KMS-11 (cell line): ENCODE measurements at regions not wholly inside any gene's neighbourhood (a gene's known extent, or its start where the extent isn't known, plus 50 kb on each side); places are given as distances from the start of the nearest gene placed in this dataset.

Experiments
- H2AFZ ChIP-seq: fragments of 200-600 bp; sonication (generic); 2 replicates; pipeline ENCODE4 v1.6.1; 2016; ENCODE audit warnings: antibody characterized with exemption, mixed run types, low read depth
- H3K27ac ChIP-seq: fragments of 200-600 bp; sonication (generic); 2 replicates; pipeline ENCODE4 v1.6.1; 2016; ENCODE audit warnings: mild to moderate bottlenecking, mixed run types
- H3K27me3 ChIP-seq: fragments of 200-600 bp; sonication (generic); 2 replicates; pipeline ENCODE4 v1.6.1; 2017; ENCODE audit warnings: mild to moderate bottlenecking, low read depth, mixed run types, moderate library complexity; ENCODE audit not compliant: insufficient read depth
- H3K36me3 ChIP-seq: fragments of 200-600 bp; sonication (generic); 2 replicates; pipeline ENCODE4 v1.6.1; 2017; ENCODE audit warnings: mild to moderate bottlenecking, mixed run types; ENCODE audit not compliant: insufficient read depth
- H3K4me1 ChIP-seq: fragments of 200-600 bp; sonication (generic); 2 replicates; pipeline ENCODE4 v1.6.1; 2016; ENCODE audit warnings: mild to moderate bottlenecking, low read depth, mixed run types; ENCODE audit not compliant: poor library complexity, severe bottlenecking
- H3K4me2 ChIP-seq: fragments of 200-600 bp; sonication (generic); 2 replicates; pipeline ENCODE4 v1.7.0; 2016; ENCODE audit warnings: mild to moderate bottlenecking, mixed run types
- H3K4me3 ChIP-seq: fragments of 200-600 bp; sonication (generic); IDR thresholded peaks from 2 replicates; pipeline ENCODE4 v1.6.1; 2017; ENCODE audit warnings: low read depth, low read length, mixed read lengths; ENCODE audit not compliant: insufficient read depth
- H3K79me2 ChIP-seq: fragments of 200-600 bp; sonication (generic); 2 replicates; pipeline ENCODE4 v1.6.1; 2016; ENCODE audit warnings: low read depth, mixed run types; ENCODE audit not compliant: insufficient read depth
- H3K9ac ChIP-seq: fragments of 200-600 bp; sonication (generic); 2 replicates; pipeline ENCODE4 v1.6.1; 2016; ENCODE audit warnings: mild to moderate bottlenecking, mixed run types
- H4K20me1 ChIP-seq: fragments of 200-600 bp; sonication (generic); 2 replicates; pipeline ENCODE4 v1.6.1; 2016; ENCODE audit warnings: mild to moderate bottlenecking, mixed run types; ENCODE audit not compliant: insufficient read depth
- TF ChIP-seq, protein P1 (sequence below): fragments of 200-600 bp; sonication (generic); conservative IDR thresholded peaks from 2 replicates; pipeline ENCODE4 v1.6.1; 2017; ENCODE audit warnings: low read depth, mild to moderate bottlenecking, antibody characterized with exemption, low read length, moderate library complexity, mixed read lengths

DNA sequence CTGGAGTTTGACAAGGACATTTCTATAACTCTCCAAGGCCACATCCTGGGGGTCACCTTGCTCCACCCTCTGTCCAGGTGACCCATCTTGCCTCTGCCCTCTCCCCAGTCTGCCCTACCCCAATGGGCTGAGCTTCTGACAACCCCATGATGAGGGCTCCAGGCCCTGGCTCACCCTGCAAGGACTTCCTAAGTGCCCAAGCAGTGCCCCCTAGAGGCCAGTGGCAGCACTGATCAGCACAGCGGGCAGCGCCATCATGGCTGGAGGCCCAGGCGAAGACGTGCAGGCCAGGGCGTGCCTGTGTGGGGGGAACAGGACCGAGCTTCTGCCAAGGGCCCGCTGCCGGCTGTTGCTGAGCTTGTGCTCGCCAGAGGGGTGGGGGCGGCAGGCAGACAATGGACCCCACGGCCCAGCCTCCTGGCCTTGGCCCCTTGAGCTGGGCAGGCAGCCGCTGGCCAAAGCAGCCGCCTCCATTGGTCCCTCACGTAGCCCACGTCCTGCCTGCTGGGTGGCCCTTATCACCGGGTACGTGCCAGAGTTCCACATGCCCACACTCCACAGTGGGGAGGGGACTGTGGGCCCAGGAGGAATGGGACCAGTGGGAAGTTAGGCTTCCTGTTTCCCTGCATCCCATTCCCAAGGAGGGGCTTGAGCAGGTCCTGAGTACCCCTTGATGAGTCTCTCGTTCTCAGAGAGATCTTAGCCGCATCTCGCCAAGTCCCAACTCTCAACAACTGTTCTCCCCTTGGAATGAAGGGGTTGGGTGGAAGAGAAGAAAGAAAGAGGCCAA is 64.3 kb downstream of the MRPL14 start:
- Histone ChIP-seq H3K27me3 (no peaks in the 10 kb centered on the region), H3K27ac (no peak overlapping the region), H3K9ac (no peak overlapping the region), H3K4me3 (no peak overlapping the region), H4K20me1 (no peaks in the 10 kb centered on the region), H3K36me3 (no peaks in the 10 kb centered on the region), H3K79me2 (no peaks in the 10 kb centered on the region), H2AFZ (no peak overlapping the region), H3K4me2 (no peak overlapping the region), H3K4me1 (no peaks in the 10 kb centered on the region)
- TF ChIP-seq, protein P1, sequence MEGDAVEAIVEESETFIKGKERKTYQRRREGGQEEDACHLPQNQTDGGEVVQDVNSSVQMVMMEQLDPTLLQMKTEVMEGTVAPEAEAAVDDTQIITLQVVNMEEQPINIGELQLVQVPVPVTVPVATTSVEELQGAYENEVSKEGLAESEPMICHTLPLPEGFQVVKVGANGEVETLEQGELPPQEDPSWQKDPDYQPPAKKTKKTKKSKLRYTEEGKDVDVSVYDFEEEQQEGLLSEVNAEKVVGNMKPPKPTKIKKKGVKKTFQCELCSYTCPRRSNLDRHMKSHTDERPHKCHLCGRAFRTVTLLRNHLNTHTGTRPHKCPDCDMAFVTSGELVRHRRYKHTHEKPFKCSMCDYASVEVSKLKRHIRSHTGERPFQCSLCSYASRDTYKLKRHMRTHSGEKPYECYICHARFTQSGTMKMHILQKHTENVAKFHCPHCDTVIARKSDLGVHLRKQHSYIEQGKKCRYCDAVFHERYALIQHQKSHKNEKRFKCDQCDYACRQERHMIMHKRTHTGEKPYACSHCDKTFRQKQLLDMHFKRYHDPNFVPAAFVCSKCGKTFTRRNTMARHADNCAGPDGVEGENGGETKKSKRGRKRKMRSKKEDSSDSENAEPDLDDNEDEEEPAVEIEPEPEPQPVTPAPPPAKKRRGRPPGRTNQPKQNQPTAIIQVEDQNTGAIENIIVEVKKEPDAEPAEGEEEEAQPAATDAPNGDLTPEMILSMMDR = peak; percentile 70

DNA sequence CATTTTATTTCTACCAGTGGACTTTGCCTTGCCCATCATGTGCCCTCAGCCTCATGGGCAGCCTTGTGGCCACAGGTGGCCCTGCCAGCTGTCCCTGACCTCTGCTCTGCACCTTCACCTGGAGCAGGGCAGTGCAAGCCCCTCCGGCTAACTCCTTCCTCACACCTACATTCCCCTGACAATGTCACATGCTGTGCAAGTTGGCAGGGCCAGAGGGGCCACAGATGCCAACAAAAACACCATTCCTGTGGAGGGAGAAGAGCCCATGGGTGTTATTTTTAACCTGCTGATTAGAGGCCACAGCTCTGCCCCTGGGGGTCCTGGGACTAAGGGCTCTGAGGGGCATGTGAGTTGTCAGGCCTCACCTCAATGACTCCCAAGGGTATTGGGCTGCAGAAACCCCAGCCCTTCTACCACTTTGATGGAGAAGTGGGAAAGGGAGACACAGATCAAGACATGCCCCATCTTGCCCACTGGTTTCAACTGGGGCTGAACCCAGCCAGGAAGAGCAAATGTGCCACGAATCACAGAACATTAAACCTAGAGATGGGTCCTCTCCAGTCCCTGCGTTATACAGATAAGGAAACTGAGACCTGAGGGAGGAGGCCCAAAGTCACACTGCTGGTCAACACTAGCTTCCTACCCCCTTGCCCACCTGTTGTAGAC is 65.0 kb downstream of the MRPL14 start:
- no peaks in the 10 kb centered on the region for H3K79me2 ChIP-seq
- no peaks in the 10 kb centered on the region for H3K27me3 ChIP-seq
- no peaks in the 10 kb centered on the region for H3K36me3 ChIP-seq
- no peak overlapping the region for H3K4me3 ChIP-seq
- no peak overlapping the region for H3K27ac ChIP-seq
- no peaks in the 10 kb centered on the region for H4K20me1 ChIP-seq
- TF ChIP-seq, protein P1 = no peak
- H2AFZ ChIP-seq = no peak overlapping the region
- no peaks in the 10 kb centered on the region for H3K4me1 ChIP-seq
- H3K9ac ChIP-seq = no peak overlapping the region
- H3K4me2 ChIP-seq = no peak overlapping the region

- H3K4me2 ChIP-seq = no peak overlapping the region
- no peaks in the 10 kb centered on the region for H3K36me3 ChIP-seq
- H3K27ac ChIP-seq = no peak overlapping the region
These were observed 65.7 kb downstream of the MRPL14 start for GRCh38 chr6:44061375-44062104.

DNA sequence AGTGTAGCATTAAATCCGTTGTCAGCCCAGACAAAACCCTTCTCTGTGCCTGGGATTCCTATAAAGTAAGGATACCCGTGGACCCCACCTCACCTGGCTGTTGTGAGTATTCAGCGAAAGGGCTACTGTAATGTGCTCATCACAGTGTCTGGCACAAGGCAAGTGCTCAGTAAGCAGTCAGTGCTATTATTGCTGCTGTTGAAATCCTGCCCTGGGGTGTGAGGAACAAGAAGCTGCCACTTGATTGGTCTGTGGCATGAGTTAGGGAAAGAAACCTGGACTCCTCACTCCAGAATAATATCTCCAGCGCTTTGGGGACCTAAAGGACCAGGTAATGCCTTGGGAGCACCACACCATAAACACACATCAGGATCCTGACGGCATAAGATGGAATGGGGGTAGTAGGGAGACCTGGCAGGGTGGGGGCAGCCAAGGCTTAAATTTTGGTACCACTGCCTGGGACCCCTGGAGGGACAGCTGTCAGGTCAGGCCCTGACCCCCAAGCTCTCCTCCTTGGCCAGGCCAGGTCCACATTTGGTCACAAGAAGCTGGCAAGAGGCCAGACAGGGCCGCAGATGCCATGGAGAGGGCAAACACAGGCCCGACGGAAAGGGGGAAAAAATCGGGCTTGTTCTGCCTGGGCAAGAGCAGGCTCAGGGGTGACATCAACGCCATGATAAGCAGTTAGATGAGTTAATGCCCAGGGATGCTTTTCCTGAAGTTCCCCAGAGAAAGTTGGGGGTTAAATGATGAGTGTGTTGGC is 66.5 kb downstream of the MRPL14 start:
- Histone ChIP-seq H3K4me3 (no peak overlapping the region), H3K36me3 (no peaks in the 10 kb centered on the region), H3K79me2 (no peaks in the 10 kb centered on the region), H3K4me2 (no peak overlapping the region), H3K4me1 (no peaks in the 10 kb centered on the region), H3K27ac (no peak overlapping the region), H4K20me1 (no peaks in the 10 kb centered on the region), H3K9ac (no peak overlapping the region), H2AFZ (no peak overlapping the region), H3K27me3 (no peaks in the 10 kb centered on the region)
- TF ChIP-seq, protein P1 = no peak

More at GRCh38 chr6:44061375-44062104, 65.7 kb downstream of the MRPL14 start:
- no peaks in the 10 kb centered on the region for H3K4me1 ChIP-seq
- no peak overlapping the region for H2AFZ ChIP-seq
- no peak overlapping the region for H3K9ac ChIP-seq
- no peaks in the 10 kb centered on the region for H3K27me3 ChIP-seq
- no peaks in the 10 kb centered on the region for H4K20me1 ChIP-seq
- TF ChIP-seq, protein P1 = no peak
- H3K79me2 ChIP-seq = no peaks in the 10 kb centered on the region
- H3K4me3 ChIP-seq = no peak overlapping the region
